GM21723 (cell line): ENCODE measurements at regions not wholly inside any gene's neighbourhood (a gene's known extent, or its start where the extent isn't known, plus 50 kb on each side); places are given as distances from the start of the nearest gene placed in this dataset.
"Not testable (repeated sequence)": the region's sequence is repeated elsewhere in the genome, so short reads cannot be mapped to it uniquely, and the experiment has no call there.

Experiments used
- ATAC-seq: cut with Tn5 transposase; IDR thresholded peaks from one replicate; pipeline ENCODE4 v1.9.1; 2021; ENCODE audit warnings: mild to moderate bottlenecking, moderate library complexity; ENCODE audit not compliant: unreplicated experiment

GRCh38 chr6:120273411-120273810, 923.9 kb upstream of the MAN1A1 start:
- no peak for ATAC-seq

GRCh38 chr6:120272038-120272437, 922.5 kb upstream of the MAN1A1 start:
- ATAC-seq, result no peak

- not testable (repeated sequence) for ATAC-seq
These were observed 918.7 kb upstream of the MAN1A1 start for GRCh38 chr6:120268256-120268655.

GRCh38 chr6:120262354-120262753, 912.8 kb upstream of the MAN1A1 start:
- ATAC-seq, result no peak

GRCh38 chr6:120260636-120261035, 911.1 kb upstream of the MAN1A1 start:
- no peak for ATAC-seq

GRCh38 chr6:120254651-120255050, 905.1 kb upstream of the MAN1A1 start:
- no peak for ATAC-seq

- ATAC-seq, result no peak
These were observed 898.9 kb upstream of the MAN1A1 start for GRCh38 chr6:120248451-120248850.

GRCh38 chr6:120237221-120237620, 887.7 kb upstream of the MAN1A1 start:
- no peak for ATAC-seq

GRCh38 chr6:120230008-120230407, 880.4 kb upstream of the MAN1A1 start:
- no peak for ATAC-seq

GRCh38 chr6:120228297-120228696, 878.7 kb upstream of the MAN1A1 start:
- ATAC-seq, result no peak

- no peak for ATAC-seq
These were observed 869.8 kb upstream of the MAN1A1 start for GRCh38 chr6:120219339-120219738.

GRCh38 chr6:120214088-120214499, 864.5 kb upstream of the MAN1A1 start:
- ATAC-seq, result no peak

- no peak for ATAC-seq
These were observed 862.6 kb upstream of the MAN1A1 start for GRCh38 chr6:120211955-120212792.

GRCh38 chr6:120202878-120203277, 853.3 kb upstream of the MAN1A1 start:
- no peak for ATAC-seq

GRCh38 chr6:120200853-120201252, 851.3 kb upstream of the MAN1A1 start:
- no peak for ATAC-seq

- ATAC-seq, result no peak
These were observed 848.5 kb upstream of the MAN1A1 start for GRCh38 chr6:120198033-120198432.

GRCh38 chr6:120186080-120186479, 836.5 kb upstream of the MAN1A1 start:
- no peak for ATAC-seq

- ATAC-seq, result no peak
These were observed 823.7 kb upstream of the MAN1A1 start for GRCh38 chr6:120173250-120173649.

GRCh38 chr6:120164531-120164930, 815.0 kb upstream of the MAN1A1 start:
- ATAC-seq, result no peak

GRCh38 chr6:120157873-120158272, 808.3 kb upstream of the MAN1A1 start:
- ATAC-seq, result no peak

GRCh38 chr6:120147071-120147871, 797.7 kb upstream of the MAN1A1 start:
- ATAC-seq, result no peak

- no peak for ATAC-seq
These were observed 792.0 kb upstream of the MAN1A1 start for GRCh38 chr6:120141601-120142000.
